Upper lobe of right lung (tissue), 1 donor: ENCODE measurements at regions not wholly inside any gene's neighbourhood (a gene's known extent, or its start where the extent isn't known, plus 50 kb on each side); places are given as distances from the start of the nearest gene placed in this dataset.

ENCODE experiments used
- ATAC-seq: fragments of 200-7000 bp; cut with Tn5 transposase; one replicate; pipeline ENCODE4 v1.9.1; 2020; ENCODE audit warnings: mild to moderate bottlenecking, moderate library complexity
- DNase-seq: peaks from one replicate; pipeline ENCODE4 v3.0.0-alpha.2; 2020
- H3K27ac ChIP-seq: fragments of 200-600 bp; one replicate; pipeline ENCODE4 v1.8.0; 2022
- H3K27me3 ChIP-seq: fragments of 200-600 bp; one replicate; pipeline ENCODE4 v1.8.0; 2022; ENCODE audit warnings: mild to moderate bottlenecking
- H3K36me3 ChIP-seq: fragments of 200-600 bp; one replicate; pipeline ENCODE4 v1.8.0; 2022
- H3K4me1 ChIP-seq: fragments of 200-600 bp; one replicate; pipeline ENCODE4 v1.8.0; 2022
- H3K4me3 ChIP-seq: fragments of 200-600 bp; one replicate; pipeline ENCODE4 v1.8.0; 2022; ENCODE audit warnings: mild to moderate bottlenecking
- H3K9me3 ChIP-seq: fragments of 200-600 bp; one replicate; pipeline ENCODE4 v1.8.0; 2022
- CTCF ChIP-seq: fragments of 200-600 bp; IDR thresholded peaks from one replicate; pipeline ENCODE4 v1.8.0; 2022; ENCODE audit warnings: antibody characterized with exemption
- intact Hi-C: fragments of 100-400 bp; cut with DNase I; formaldehyde crosslinking; loops from one replicate; pipeline ENCODE4 v1.11.0; 2022
- donor health status: DM: no; HTN: yes; CAD: no; lungs with severe emphysema.

DNA sequence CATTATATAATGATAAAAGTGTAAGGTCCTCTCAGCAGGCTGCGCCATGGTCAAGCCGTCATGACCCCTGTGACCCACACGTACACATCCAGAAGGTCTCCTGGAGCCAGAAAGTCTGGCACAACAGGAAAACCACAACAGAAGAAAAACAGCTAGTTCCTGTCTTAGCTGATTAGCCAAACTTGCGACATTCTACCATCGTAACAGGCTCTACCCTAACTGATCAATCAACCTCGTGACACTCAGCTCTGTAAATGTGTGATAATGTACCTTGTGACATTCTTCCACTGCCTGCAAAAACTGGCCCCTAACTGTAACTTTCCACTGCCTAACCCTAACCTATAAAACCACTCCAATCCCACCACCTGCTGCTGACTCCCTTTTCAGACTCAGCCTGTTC, 316.4 kb upstream of the TUSC1 start:
- Histone ChIP-seq H3K4me3 (no peak overlapping the region), H3K27ac (no peak overlapping the region), H3K27me3 (no peaks in the 10 kb centered on the region), H3K4me1 (no peaks in the 10 kb centered on the region), H3K36me3 (no peaks in the 10 kb centered on the region), H3K9me3 (peaks cover 7% of the 10 kb centered on the region)
- DNase-seq (no peak), ATAC-seq (no peak)
- no peak for TF ChIP-seq CTCF
- intact Hi-C loops: no loop called here

- Histone ChIP-seq H3K4me1 (no peaks in the 10 kb centered on the region), H3K9me3 (peaks cover 10% of the 10 kb centered on the region), H3K4me3 (no peak overlapping the region), H3K36me3 (no peaks in the 10 kb centered on the region), H3K27ac (no peak overlapping the region), H3K27me3 (no peaks in the 10 kb centered on the region)
- no peak for TF ChIP-seq CTCF
- intact Hi-C loops: no loop called here
- no peak for ATAC-seq
- no peak for DNase-seq
Measured at GRCh38 chr9:25990376-25990775, 312.1 kb upstream of the TUSC1 start.

GRCh38 chr9:25975667-25976066, 297.4 kb upstream of the TUSC1 start:
- H3K4me3 ChIP-seq: no peak overlapping the region
- no peaks in the 10 kb centered on the region for H3K36me3 ChIP-seq
- no peak for TF ChIP-seq CTCF
- DNase-seq: no peak
- H3K9me3 ChIP-seq: no peaks in the 10 kb centered on the region
- no peaks in the 10 kb centered on the region for H3K4me1 ChIP-seq
- no peaks in the 10 kb centered on the region for H3K27me3 ChIP-seq
- no peak for ATAC-seq
- intact Hi-C loops: no loop called here
- no peak overlapping the region for H3K27ac ChIP-seq

GRCh38 chr9:25964239-25964638, 286.0 kb upstream of the TUSC1 start:
- Histone ChIP-seq H3K4me3 (no peak overlapping the region), H3K27me3 (no peaks in the 10 kb centered on the region), H3K4me1 (no peaks in the 10 kb centered on the region), H3K36me3 (no peaks in the 10 kb centered on the region), H3K27ac (no peak overlapping the region), H3K9me3 (no peaks in the 10 kb centered on the region)
- intact Hi-C loops: no loop called here
- no peak for DNase-seq
- ATAC-seq: peak; percentile 63
- peak; percentile 47 for TF ChIP-seq CTCF

DNA sequence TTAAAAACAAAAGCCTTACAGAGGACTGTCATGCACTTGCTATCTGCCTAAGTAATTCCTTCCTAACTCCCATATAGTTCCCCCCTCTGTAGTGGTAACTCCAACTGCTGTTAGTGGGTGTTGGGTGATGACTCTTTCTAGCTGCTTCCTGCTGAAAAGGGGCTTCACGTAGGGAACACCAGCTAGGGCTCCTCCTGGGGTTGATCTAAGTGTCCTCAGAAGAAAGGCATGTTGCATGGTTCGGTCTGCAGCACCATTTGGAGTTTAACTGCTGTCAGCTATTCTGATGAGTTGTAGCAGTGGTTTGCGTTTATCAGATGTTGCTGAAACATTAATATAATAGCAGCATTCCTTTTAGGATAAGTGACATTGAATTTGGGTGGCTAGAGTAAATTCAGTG, 281.9 kb upstream of the TUSC1 start:
- no peak for DNase-seq
- intact Hi-C loops: no loop called here
- H3K27me3 ChIP-seq: no peaks in the 10 kb centered on the region
- H3K36me3 ChIP-seq: no peaks in the 10 kb centered on the region
- H3K4me1 ChIP-seq: no peaks in the 10 kb centered on the region
- no peak for ATAC-seq
- no peak overlapping the region for H3K27ac ChIP-seq
- TF ChIP-seq CTCF: no peak
- H3K4me3 ChIP-seq: no peak overlapping the region
- H3K9me3 ChIP-seq: no peaks in the 10 kb centered on the region

DNA sequence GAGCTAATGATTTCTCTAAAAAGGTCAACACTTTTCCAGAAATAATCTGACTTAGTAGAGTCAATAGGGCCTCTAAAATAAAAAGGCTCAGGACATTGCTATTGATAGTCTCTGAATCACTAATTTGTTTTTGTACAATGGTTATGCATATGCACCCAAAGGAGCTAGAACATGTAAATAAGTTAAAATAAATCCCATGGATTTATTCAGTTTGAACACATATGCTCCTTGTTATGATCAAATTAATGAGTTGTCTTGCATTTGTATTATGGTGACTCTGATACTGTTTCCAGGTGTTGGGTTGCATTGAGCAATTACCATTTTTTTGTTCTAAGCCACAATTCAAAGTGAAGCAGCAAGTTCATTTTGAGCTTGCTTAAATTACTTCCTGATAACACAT, 276.0 kb upstream of the TUSC1 start:
- DNase-seq: no peak
- no peaks in the 10 kb centered on the region for H3K4me1 ChIP-seq
- ATAC-seq: no peak

More for the DNA sequence above, 276.0 kb upstream of the TUSC1 start:
- intact Hi-C loops: no loop called here
- Histone ChIP-seq H3K36me3 (no peaks in the 10 kb centered on the region), H3K27me3 (no peaks in the 10 kb centered on the region), H3K27ac (no peak overlapping the region), H3K4me3 (no peak overlapping the region), H3K9me3 (no peaks in the 10 kb centered on the region)
- TF ChIP-seq CTCF: no peak
